Left renal pelvis (tissue), 4 donors: ENCODE measurements at regions not wholly inside any gene's neighbourhood (a gene's known extent, or its start where the extent isn't known, plus 50 kb on each side); places are given as distances from the start of the nearest gene placed in this dataset.

Experiments used
- DNase-seq, 4 donors: peaks; one replicate each; pipeline ENCODE4 v3.0.0-alpha.2; 2013; ENCODE audit warnings: low read depth in 4 of 4, low spot score in 3 of 4

DNA sequence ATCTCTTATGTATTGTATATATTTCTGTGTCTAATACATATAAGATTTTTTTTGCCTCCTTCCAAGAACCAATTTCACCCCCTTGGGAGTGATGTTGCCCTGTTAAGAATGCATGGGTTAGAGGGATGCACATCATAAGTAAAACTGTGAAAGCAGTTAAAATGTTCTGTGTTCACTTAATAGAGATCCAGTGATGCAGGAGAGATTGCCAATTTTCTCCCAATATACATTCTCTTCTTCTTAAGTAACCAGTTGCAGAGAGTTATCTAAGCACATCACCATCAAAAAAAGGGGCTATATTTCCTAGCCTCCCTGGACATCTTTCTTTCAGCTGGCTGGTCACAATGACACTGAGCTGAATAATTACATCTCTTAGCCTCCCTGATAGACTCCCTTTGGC is 307.0 kb downstream of the OSTF1 start:
- DNase-seq, result no peak

DNA sequence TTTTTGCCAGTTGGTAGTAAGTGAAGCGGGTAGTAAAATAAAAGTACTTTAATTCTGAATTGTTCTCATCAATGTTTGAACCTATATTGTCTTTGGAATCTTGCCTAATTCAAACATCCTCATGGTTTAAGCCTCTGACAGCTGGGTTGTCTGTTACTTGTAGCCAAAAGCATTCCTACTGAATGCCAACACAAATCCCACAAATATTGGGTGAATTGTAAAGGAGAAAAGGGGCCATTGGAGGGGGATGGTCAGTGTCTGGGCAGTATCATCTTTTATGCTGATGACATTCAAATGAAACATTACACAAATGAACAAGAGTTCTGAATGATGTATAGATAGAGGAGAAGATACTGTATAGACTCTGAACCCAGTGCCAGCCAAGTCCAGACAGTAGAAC is 309.5 kb downstream of the OSTF1 start:
- DNase-seq, result no peak

DNA sequence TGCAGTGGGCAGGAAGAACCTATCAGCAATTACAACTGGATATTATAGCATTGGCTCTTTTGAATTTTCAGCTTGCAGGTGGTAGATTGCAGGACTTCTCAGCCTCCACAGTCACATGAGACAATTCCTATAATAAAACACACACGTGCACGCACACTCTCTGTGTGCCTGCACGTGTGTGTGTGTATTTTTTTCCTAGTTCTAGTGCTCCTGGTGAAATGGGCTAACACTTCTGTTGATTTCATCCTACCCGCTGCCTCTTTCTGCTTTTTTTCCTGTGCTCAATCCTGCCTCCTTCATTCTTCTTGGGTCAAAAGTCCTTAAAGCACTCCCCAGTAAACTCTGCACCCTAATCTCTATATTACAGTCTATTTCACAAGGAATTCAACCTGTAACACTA is 320.1 kb downstream of the OSTF1 start:
- no peak for DNase-seq

DNA sequence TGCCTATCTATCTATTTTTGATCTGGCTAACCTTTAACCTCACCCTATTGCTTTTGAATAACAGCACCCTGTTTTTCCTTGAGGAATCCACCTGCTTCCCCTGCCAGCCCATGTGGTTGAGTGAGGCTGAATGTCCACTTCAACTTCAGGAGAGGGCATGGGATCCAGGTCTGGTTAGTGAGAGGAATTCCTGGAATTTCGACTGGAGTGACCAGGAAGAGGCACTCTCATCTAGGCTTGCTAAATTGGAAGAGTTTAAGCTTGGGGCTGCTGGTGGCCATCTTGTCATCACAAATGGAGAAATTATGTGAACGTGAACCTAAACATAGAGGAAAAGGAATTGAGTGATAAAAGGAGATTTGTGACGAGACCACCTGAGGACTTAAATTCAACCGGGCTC is 322.1 kb downstream of the OSTF1 start:
- no peak for DNase-seq

DNA sequence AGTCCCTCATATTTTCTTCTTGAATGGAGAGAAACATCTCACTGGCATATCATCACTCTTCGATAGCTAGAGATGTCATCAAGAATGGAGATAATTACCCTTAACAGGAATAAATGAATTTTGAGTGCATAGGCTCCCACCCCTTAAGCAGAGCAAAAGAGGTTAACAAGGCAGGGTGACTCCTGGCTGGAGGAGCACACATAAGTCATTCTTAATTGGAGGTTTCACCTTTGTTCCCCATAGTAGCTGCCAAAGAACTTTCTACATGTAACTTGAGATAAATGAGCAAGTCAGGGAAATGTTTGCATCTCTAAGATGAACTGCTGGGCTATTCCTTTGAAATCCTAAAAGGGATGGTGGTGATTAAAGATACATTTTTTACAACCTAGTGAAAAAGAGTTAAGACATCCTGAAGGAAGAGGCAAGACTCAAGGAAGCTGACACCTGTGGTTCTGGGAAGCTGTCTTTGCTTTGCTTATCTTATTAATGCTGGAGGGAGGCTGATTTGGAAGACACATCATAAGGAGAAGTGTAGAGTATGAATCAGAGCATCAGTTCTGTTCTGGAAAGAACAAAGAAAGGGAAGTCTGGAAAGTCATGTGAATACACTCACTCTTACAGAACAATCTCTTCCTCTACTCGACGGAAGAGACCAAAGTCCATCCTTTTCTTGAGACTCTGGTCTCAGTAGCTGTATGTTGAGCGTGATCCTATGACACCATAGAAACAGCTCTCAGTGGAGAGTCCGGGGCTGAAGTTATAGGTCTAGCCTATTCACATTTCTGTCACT is 326.3 kb downstream of the OSTF1 start:
- peak in 1 of 4 donors; percentile 23 for DNase-seq

DNA sequence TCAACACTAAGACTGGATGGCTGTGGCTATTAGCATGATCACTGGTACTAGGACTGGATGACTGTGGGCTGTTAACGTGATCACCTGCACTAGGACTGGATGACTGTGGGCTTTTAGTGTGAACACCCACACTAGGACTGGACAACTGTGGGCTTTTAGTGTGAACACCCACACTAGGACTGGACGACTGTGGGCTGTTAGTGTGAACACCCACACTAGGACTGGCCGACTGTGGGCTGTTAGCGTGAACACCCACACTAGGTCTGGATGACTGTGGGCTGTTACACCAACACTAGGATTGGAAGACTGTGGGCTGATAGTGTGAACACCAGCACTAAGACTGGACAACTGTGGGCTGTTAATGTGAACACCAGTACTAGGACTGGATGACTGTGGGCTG is 329.2 kb downstream of the OSTF1 start:
- no peak for DNase-seq

DNA sequence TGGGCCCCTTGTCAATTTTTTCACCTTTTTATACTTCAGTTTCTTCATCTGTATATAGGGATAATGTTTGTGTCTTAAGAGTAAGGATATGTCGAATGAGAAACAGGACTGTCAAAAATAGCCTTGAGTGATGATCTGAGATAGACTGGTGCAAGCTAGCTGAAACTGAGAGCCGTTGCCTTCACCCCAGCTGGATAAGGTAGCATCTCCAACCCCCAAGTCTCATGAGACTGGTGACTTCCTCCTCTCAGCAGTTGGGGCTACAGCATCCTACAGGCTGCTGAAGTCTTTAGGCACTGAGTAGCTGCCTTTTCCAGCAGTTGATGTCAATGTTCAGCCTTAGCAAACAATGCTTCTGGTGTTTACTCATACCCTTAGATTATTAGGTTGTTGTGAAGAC is 330.2 kb downstream of the OSTF1 start:
- no peak for DNase-seq

DNA sequence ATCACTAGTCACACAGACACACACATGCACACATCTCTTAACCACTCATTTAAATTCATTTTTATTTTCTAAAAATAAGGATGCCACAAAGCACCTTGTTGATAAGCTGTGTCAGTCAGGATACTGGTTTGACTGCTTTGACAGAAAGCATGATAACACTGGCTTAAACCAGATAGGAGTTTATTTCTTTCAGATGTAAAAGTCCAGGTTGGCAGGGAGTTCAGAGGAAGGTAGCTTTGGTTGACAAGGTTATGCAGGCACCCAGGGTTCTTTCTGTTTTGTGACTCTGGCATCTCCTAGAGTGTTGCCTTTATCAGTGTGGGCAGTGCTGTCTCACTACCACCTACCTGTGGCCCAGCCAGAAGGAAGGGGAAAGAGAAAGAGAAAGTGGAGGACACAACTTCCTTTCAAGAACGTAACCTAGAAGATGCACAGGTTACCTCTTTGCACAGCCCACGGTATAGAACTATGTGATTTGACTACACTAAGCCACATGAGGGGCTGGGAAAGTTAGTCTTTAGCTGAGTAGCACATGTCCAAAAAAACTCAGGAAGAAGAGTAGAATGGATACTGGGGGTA is 334.7 kb downstream of the OSTF1 start:
- DNase-seq, result no peak

DNA sequence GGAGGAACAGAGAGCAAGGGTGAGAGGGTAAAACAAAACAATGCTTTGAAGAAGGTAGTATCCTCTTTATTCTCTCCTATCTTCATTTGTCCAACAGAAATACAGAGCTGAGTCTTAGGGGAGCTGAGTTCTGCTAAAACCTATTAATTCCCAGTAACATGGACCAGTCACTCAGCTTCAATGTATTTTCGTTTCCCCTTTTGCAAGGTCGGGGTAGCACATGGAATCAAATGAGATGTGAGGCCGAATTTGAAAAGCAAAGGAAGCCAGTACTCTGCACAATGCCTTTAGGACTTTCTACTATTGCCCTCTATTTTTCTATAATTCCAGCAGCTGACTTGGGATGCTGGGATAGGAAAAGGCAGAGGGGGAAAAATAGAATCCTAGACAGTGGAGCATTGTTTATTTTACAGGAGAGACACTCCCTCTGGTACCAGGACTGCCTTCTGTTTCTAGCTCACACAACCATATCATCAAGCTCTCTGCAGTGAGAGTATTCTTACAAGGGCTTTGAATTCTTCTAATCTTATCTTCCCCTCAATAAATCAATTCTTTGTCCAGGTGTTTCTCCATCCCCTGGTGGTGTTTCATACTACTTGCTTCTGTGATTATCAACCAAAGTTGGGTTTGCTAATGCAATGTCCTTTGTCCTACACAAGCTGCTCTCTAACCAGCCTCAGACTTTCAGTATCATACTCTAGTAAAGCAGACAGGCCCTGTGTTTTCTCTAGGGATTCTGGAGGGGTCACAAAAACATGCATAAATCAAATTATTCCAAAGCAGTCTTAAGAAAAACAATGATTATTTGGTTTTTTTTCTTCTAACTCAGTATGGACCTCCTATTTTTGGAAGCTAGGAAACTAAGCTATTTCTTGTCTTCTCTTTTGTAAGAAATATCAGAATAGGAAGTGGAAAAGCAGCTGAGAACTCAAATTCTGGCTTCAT is 341.5 kb downstream of the OSTF1 start:
- peak in 1 of 4 donors; percentile 14 for DNase-seq

DNA sequence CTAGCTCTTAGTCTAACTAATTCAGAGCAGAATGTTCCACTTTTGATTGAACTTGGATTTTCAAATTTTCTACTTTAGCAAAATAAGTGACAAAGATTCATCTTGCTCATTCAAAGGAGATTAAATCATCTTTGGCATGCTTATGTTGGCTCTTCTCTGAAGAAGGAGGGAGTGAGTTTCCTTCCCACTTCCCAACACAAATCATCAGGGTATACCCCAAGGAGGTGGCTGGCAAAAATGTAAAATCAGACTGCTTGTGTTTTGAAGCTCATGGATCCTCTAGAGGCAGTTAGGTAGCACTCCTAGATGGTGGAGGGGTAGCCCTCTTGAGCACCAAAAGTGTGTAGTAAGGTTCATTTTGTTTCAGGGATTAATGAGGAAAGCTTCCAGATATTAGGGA is 343.1 kb downstream of the OSTF1 start:
- DNase-seq, result no peak

DNA sequence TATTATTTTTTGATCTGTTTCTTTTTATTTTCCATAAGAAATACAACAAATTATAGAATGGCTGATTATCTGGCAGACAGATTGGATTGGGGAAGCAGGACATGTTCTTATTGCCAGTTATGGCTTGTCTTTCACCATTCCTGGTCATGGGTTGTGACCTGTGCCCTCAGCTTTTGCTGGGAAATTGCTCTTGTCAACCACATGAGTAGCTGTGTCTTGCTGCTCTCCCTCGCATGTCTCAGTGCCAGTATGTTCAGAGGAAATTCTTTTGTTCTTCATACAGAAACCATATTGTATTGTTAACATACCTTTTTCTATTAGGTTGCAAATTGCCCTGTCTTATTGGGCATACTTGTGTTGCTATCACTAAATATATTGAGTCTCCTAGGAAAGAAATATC is 344.1 kb downstream of the OSTF1 start:
- no peak for DNase-seq

DNA sequence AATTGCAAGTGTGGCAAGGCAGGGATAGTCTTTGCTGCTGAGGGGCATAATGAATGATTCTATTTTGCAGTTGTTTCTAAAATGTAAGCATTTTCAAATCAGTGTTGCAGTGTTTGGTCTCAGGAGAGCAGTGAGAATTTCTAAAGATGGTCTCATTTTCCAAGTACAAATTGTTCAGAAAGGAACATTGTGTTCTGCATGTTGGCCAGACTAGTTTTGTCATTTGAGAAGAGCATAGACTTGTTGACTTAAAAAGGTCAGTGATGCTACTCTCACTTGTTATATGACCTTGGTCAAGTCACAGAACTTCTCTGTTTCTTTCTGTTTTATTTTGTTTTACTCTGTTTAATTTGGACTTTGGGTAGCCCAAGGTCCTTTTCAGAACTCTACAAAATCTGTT is 344.6 kb downstream of the OSTF1 start:
- DNase-seq, result no peak

DNA sequence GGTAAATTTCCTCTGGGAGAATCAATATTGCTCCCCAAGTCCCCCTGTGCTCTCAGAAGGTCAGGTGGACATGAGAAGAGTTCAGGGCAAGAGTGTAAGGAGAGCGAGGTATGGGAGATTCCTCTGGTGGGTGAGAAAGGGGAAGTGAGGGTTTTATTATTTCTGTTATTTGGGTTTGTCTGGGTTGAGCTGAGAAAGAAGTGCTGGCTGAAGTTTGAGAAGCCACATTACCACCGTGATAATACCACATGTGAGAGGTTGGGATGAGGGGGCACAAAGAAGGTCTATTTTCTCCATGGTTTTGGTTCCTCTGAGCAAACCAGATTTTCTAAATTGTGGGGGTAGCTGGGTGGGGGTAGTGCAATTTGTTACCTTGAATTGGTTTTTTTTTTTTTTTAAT is 350.4 kb downstream of the OSTF1 start:
- no peak for DNase-seq

DNA sequence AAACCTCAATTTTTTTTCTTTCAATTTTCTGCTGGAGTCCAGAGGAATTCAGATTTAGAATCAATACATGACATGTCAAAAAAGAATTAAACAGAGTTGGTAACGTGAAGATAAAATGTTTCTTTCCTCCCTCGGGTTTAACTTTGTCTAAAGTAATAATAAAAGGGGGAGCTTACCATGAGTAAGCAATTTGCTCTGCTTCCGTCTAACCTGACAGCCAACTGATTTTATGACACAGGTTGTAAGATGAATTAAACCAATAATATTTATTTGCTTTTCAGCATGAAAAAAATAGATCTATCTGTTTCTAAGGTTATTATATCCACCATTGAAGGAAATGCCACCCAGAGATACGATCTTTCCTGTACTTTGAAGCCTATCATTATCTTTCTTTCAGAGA is 352.6 kb downstream of the OSTF1 start:
- no peak for DNase-seq

DNA sequence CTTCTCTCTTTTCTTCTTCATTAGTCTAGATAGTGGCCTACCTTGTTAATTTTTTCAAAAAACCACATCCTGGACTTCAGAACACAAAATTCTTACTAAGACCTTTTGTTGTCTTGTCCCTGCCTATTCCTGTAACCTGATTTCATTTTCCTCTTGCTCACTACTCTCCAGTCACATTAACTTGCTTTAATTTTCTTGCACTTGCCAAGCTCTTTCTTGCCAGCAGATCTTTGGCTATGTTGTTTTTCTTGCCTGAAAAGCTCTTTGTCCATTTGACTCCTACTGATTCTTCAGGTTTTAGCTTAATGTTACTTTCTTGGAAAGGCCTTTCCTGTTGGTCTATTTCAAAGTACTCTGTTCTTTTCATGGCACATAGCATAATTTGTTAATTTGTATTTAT is 356.8 kb downstream of the OSTF1 start:
- DNase-seq, result no peak

DNA sequence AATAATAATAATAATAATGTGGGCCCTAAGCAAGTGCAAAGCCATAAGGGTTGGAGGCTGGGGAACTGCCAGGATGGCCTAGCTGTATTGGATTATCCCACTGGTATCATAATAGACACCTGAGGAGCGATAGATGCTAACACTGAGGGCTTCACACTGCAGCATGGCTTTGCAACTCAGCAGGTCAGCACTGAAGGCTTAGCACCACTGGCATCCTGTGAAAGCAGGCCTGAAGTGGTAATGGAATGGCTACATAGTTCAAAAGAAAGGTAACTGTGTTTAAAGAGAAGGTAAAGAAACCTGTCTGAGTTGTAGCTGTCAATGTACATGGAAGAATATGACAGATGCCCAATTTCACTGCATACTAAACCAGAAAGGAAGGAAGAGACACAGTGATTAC is 359.0 kb downstream of the OSTF1 start:
- no peak for DNase-seq

DNA sequence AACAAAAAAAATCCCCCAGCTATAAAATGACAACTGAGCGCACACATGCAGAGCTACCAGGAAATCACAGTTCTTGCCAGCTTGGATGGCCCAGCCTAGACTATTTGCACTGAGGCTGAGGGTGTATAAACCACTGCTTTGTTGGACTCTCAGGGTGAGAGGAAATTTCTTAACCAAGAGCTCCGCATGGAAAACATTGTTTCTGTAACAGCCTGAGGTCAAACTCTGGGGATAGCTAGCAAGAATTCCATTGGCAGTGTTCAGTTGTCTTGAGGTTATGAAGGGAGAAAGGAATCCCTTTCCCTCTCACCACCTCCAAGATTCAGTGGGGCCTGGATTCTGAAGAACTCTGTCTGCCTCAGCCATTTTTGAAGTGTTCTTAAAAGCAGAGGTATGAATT is 360.0 kb downstream of the OSTF1 start:
- DNase-seq, result no peak

DNA sequence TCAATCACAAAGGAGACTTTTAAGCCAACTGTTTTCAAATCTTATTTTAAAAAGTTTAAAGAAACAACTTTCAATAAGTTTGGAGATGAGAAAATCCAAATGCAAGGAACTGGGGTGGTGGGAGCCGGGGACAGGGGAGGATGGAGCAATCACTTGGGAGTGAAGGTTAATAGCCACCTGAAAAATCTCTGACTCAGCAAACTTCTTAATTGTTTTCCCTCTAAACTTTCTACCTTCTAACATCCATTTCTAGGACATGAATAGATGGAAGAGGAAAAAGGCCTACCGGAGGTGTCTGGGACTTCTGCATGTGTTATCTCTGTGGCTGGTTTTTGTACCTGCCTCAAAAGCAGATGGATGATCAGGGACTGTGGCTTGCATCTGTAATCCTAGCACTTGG is 360.6 kb downstream of the OSTF1 start:
- DNase-seq, result no peak

DNA sequence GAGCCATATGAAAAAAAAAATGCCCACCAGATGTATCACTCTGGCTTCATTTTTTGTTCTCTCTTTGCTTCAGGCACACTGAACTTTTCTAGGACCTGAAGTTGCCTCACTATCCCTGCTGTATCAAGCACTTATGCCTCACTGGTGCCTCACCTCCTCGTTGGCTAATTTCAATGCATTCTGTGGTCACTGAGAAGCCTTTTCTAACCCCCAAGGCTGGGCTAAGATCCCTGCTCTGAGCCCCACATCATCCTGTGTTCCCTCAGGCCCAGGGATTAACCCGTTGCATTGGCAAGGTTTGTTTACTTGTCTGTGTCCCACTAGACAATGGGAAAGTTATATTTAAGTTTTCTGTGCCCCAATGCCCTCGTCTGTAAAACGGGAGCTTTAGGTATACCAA is 362.7 kb downstream of the OSTF1 start:
- no peak for DNase-seq

DNA sequence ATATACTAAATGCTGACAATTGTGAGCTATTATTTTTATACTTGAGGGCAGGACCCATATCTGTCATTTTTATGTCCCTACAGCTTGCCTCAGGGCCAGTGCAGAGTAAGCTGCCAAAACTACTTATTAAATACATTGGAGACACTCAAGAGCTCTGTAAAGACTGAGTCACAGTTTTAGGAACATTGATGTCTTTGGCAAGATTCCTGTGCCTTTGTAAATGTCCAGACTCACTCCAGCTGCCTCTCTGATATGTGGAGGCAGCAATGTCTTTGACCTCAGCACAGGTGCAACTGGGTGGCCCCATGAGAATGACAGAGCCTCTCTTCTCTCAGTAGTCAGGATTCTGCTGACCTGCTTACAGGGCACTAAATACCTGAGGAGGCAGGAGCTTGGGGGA is 363.2 kb downstream of the OSTF1 start:
- peak in 3 of 4 donors; percentile 14 to 42 (median 21) for DNase-seq

DNA sequence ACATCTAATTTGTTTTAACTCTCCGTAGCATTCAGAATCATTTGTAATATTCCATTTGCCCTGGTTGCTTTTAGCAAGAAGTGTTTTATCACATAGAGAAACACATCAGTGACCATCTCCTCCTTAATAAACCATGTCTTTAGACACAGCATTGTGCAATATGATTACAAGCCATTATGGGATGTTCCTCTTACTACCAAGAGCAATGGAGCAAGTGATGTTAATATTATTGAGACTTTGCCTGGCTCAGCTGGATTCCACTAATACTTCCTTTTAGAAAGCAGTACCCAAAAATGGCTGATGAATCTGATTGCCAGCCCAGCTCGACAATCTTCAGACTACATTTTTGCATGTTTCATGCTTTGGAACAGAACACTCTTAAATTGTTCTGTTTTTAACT is 364.2 kb downstream of the OSTF1 start:
- DNase-seq, result no peak

DNA sequence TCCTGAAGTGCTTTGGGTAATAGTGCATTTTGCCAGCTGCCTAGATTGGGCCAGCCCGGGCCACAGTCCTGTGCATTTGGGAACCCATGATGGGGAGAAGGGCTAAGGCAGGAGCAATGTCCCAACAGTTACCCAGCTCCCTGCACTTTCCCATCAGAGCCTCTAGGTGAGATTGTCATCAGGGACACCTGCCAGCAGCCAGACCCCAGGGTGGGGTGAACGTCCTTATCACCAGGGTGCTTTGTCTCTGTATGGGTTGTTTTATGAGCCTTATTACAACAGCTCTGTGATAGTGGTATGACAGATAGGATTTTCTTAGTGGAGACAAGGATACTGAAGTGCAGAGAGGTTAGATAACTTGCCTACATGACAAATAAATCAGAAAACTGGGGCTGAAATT is 365.7 kb downstream of the OSTF1 start:
- DNase-seq, result no peak
